ENCODE measurements at regions not wholly inside any gene's neighbourhood (a gene's known extent, or its start where the extent isn't known, plus 50 kb on each side); places are given as distances from the start of the nearest gene placed in this dataset.

DNA sequence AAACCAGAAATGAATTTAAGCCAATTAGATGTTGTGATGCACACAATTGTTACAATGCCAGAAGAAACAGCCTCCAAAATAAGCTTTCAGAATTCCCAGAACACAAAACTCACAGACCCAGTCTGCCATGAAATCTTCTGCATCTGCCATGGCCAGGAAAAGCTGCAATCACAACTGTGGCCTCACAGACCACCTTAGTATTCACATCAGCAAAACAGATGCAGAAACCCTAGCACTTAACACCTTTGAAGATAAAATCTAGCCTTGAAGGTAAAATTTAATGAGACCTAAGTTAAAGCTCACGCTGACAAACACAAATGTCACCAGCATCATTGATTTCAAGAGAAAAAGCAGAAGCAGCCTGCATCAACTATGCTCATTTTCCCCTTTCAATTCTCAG, 566.8 kb upstream of the TMPRSS15 start:
- TF ChIP-seq, protein P1, sequence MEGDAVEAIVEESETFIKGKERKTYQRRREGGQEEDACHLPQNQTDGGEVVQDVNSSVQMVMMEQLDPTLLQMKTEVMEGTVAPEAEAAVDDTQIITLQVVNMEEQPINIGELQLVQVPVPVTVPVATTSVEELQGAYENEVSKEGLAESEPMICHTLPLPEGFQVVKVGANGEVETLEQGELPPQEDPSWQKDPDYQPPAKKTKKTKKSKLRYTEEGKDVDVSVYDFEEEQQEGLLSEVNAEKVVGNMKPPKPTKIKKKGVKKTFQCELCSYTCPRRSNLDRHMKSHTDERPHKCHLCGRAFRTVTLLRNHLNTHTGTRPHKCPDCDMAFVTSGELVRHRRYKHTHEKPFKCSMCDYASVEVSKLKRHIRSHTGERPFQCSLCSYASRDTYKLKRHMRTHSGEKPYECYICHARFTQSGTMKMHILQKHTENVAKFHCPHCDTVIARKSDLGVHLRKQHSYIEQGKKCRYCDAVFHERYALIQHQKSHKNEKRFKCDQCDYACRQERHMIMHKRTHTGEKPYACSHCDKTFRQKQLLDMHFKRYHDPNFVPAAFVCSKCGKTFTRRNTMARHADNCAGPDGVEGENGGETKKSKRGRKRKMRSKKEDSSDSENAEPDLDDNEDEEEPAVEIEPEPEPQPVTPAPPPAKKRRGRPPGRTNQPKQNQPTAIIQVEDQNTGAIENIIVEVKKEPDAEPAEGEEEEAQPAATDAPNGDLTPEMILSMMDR (IDR thresholded peaks at IDR 0.05; ENCODE audit: control insufficient read depth, insufficient read depth, low read depth, low read length, missing control alignments), result no peak
- DNase-seq (ENCODE audit: low read depth), result no peak
- H3K4me3 ChIP-seq (ENCODE audit: control insufficient read depth, low read depth, low read length), result no peak overlapping the region

DNA sequence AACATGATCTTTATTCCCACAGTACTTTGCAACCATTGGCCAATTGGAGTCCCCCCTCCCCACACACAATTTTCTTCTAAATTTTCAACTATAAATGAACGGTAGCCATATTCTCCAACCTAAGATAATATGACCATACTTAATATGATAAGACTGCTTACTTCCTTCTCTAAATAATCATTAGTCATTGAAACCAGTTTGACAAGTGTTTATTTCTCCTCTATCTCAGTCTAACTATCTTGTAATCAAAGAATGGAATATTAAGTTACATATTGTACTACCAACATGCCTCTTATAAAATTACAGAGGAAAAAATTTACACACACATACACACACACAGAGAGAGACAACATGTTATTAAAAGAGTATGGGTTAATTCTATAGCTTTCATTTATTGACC, 567.4 kb upstream of the TMPRSS15 start:
- no peak overlapping the region for H3K4me3 ChIP-seq (ENCODE audit: control insufficient read depth, low read depth, low read length)
- TF ChIP-seq, protein P1 (IDR thresholded peaks at IDR 0.05; ENCODE audit: control insufficient read depth, insufficient read depth, low read depth, low read length, missing control alignments), result no peak
- no peak for DNase-seq (ENCODE audit: low read depth)

DNA sequence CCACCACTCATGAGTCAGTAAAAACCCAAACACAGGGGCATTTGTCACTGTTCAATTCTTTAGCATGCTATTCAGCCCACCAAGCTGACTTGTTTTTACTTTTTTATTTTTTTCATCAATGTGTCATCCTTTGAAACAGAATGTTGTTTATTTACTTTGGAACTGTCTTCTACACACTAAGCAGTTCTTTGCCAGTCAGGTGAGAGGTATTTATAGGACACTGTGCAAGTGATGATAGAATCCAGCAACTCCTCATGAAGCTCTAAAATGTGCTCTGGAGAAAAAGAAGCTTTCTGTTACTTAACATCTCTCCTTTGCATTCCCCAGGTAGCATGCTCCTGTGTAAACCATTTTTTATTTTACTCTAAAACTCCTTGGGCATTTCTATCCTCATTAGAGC, 582.0 kb upstream of the TMPRSS15 start:
- no peak for DNase-seq (ENCODE audit: low read depth)
- TF ChIP-seq, protein P1 (IDR thresholded peaks at IDR 0.05; ENCODE audit: control insufficient read depth, insufficient read depth, low read depth, low read length, missing control alignments), result no peak
- no peak overlapping the region for H3K4me3 ChIP-seq (ENCODE audit: control insufficient read depth, low read depth, low read length)

DNA sequence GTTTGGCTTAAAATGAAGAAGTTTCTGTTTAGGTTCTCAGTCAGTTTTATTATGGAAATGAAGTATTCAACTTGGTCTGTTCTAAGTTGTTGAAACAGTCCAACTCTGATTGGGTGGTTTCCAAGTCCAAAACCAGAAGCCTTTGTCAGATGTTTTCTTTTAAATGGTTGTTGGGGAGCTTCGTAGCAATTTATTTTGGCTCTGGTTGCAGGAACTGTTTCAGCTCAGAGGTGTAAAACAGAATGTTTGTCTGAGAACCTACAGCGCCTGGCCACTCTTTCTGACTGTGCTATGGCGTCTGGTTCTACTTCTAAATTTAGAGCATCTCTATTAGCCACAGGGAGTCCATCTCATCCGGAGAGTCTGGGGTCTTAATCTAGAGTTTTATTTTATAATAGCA, 582.6 kb upstream of the TMPRSS15 start:
- no peak for DNase-seq (ENCODE audit: low read depth)
- no peak overlapping the region for H3K4me3 ChIP-seq (ENCODE audit: control insufficient read depth, low read depth, low read length)
- TF ChIP-seq, protein P1 (IDR thresholded peaks at IDR 0.05; ENCODE audit: control insufficient read depth, insufficient read depth, low read depth, low read length, missing control alignments), result no peak

DNA sequence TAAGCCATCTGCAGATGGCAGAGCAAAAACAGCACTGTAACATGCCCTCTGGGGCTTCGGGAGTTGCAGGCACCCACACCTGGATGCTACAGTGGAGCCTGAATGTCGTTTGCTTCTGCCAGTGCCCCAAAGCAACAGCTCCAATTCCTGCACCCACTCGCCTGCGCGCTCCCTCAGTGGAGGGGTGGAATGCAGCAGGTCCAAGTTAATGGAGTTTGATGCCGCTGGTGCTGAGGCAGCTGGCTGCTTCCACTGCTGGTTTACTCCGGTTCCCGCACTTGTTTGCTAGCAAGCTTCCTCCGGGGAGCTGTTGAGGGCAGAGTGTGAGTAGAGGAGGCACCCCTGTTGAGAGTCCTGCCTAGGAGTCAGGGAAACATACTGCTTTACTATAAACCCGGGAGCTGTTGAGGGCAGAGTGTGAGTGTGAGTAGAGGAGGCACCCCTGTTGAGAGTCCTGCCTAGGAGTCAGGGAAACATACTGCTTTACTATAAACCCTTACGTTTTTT, 584.0 kb upstream of the TMPRSS15 start:
- no peak for DNase-seq (ENCODE audit: low read depth)
- TF ChIP-seq, protein P1 (IDR thresholded peaks at IDR 0.05; ENCODE audit: control insufficient read depth, insufficient read depth, low read depth, low read length, missing control alignments), result no peak
- H3K4me3 ChIP-seq (ENCODE audit: control insufficient read depth, low read depth, low read length), result no peak overlapping the region

DNA sequence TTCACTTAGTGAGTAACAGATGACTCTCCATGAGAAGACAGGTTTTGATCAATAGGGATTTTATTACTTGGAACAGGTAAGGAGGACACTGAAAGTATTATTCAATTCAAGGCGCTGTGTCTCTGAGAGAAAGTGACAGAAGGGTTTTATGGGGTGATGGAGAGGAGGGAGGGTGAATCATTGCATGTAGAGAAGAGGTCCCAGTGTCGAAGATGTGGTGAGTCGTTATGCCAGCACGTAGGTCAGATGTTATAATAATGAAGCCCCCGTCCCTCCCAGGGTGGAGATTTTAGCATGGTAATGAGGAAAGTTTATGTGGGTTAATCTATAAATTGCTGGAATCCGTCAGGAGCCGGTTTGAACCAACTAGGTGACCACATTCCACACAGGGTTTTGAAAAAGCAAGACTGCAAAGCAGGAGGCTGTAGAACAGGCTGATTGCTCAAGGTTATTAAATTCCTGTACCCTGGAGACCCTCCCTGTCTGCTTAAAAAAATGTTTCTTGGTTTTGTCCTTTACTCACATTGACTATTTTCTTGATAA, 586.4 kb upstream of the TMPRSS15 start:
- H3K4me3 ChIP-seq (ENCODE audit: control insufficient read depth, low read depth, low read length), result no peak overlapping the region
- TF ChIP-seq, protein P1 (IDR thresholded peaks at IDR 0.05; ENCODE audit: control insufficient read depth, insufficient read depth, low read depth, low read length, missing control alignments), result no peak
- DNase-seq (ENCODE audit: low read depth), result no peak
